ENCODE measurements at regions not wholly inside any gene's neighbourhood (a gene's known extent, or its start where the extent isn't known, plus 50 kb on each side); places are given as distances from the start of the nearest gene placed in this dataset.

- no peak for TF ChIP-seq CTCF (IDR thresholded peaks at IDR 0.05; ENCODE audit: low read depth, low read length, missing input control)
- TF ChIP-seq JUND (IDR thresholded peaks at IDR 0.05): no peak
- TF ChIP-seq YY1 (IDR thresholded peaks at IDR 0.05): no peak
- TF ChIP-seq RAD21 (IDR thresholded peaks at IDR 0.05): no peak
- TF ChIP-seq REST (IDR thresholded peaks at IDR 0.05): no peak
- TF ChIP-seq HNF4G (IDR thresholded peaks at IDR 0.05): no peak
- TF ChIP-seq GABPA (IDR thresholded peaks at IDR 0.05 in 1 of 2, conservative IDR thresholded peaks at IDR 0.05 in 1 of 2): no peak
- TF ChIP-seq TAF1 (conservative IDR thresholded peaks at IDR 0.05): no peak
Observed at GRCh38 chr17:21508211-21508610, 132.1 kb downstream of the KCNJ12 start.
